WERI-Rb-1 (cell line): ENCODE measurements at regions not wholly inside any gene's neighbourhood (a gene's known extent, or its start where the extent isn't known, plus 50 kb on each side); places are given as distances from the start of the nearest gene placed in this dataset.
"Not testable (repeated sequence)": the region's sequence is repeated elsewhere in the genome, so short reads cannot be mapped to it uniquely, and the experiment has no call there.

Experiments used
- DNase-seq: peaks from one replicate; pipeline ENCODE4 v3.0.0-alpha.2; 2020
- H3K27ac ChIP-seq: fragments of 250-450 bp; sonication (Bioruptor Pico); 2 replicates; pipeline ENCODE4 v1.5.1; 2020; ENCODE audit warnings: mild to moderate bottlenecking, moderate library complexity
- H3K27me3 ChIP-seq: fragments of 250-450 bp; sonication (Bioruptor Pico); 2 replicates; pipeline ENCODE4 v1.5.1; 2021; ENCODE audit warnings: mild to moderate bottlenecking, low read depth, moderate library complexity; ENCODE audit not compliant: insufficient read depth, severe bottlenecking
- H3K36me3 ChIP-seq: fragments of 250-450 bp; sonication (Bioruptor Pico); 2 replicates; pipeline ENCODE4 v1.5.1; 2020; ENCODE audit warnings: mild to moderate bottlenecking, moderate library complexity
- H3K4me3 ChIP-seq: 2 replicates; pipeline ENCODE4 v1.5.1; 2011; ENCODE audit warnings: low read depth, mild to moderate bottlenecking, control low read depth, low read length
- H3K9me3 ChIP-seq: fragments of 250-450 bp; sonication (Bioruptor Pico); 2 replicates; pipeline ENCODE4 v1.5.1; 2021; ENCODE audit warnings: mild to moderate bottlenecking, moderate library complexity; ENCODE audit not compliant: severe bottlenecking
- TF ChIP-seq, protein P1 (sequence below): IDR thresholded peaks from 2 replicates; pipeline ENCODE4 v1.5.1; 2011; ENCODE audit warnings: low read depth, mild to moderate bottlenecking, control low read depth, inconsistent platforms, low read length

DNA sequence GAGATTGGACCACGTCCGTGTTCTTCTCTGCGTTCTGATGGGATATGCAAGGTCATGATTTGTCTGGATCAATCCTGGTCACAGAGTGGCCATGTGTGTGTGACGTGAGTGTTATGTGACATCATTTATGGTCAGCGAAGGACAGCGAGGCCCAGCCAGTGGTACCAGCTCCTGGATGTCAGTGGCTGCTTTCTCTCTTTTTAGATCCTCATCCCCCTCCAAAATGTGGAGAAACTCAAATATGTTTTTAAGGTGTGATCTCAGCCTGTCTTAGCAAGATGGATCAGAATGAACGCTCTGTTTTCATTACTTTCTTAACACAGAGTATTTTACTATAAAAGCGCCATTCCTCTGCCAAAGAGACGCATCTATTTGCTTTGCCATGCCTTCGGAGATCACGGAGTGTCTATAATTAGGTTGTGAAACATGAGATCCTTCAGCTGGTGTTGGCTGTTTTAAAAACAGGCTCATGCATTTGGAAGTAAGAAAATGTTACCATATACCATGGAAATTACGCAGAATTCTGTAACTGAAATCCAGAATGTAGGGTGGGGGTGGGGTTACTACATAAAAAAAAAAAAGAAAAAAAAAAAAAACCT is 245.5 kb upstream of the TCERG1L start:
- no peaks in the 10 kb centered on the region for H3K36me3 ChIP-seq
- no peak overlapping the region for H3K4me3 ChIP-seq
- H3K27me3 ChIP-seq = no peaks in the 10 kb centered on the region
- TF ChIP-seq, protein P1, sequence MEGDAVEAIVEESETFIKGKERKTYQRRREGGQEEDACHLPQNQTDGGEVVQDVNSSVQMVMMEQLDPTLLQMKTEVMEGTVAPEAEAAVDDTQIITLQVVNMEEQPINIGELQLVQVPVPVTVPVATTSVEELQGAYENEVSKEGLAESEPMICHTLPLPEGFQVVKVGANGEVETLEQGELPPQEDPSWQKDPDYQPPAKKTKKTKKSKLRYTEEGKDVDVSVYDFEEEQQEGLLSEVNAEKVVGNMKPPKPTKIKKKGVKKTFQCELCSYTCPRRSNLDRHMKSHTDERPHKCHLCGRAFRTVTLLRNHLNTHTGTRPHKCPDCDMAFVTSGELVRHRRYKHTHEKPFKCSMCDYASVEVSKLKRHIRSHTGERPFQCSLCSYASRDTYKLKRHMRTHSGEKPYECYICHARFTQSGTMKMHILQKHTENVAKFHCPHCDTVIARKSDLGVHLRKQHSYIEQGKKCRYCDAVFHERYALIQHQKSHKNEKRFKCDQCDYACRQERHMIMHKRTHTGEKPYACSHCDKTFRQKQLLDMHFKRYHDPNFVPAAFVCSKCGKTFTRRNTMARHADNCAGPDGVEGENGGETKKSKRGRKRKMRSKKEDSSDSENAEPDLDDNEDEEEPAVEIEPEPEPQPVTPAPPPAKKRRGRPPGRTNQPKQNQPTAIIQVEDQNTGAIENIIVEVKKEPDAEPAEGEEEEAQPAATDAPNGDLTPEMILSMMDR = no peak
- no peak for DNase-seq
- H3K9me3 ChIP-seq = no peaks in the 10 kb centered on the region
- H3K27ac ChIP-seq = no peak overlapping the region

DNA sequence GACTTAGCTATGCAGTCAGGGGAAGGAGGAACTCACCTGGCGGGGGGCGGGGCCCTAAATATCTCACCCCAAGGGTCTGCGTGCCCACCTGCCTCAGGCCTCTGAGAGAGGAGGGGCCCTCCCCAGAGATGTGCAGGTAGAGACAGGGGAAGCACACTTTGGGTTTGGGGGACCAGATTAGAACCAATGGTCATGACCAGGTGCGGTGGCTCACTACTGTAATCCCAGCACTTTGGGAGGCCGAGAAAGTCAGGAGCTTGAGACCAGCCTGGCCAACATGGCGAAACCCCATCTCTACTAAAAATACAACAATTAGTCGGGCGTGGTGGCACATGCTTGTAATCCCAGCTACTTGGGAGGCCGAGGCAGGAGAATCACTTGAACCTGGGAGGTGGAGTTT is 246.4 kb upstream of the TCERG1L start:
- not testable (repeated sequence) for DNase-seq, H3K27me3 ChIP-seq, H3K9me3 ChIP-seq, H3K36me3 ChIP-seq, H3K27ac ChIP-seq, H3K4me3 ChIP-seq

DNA sequence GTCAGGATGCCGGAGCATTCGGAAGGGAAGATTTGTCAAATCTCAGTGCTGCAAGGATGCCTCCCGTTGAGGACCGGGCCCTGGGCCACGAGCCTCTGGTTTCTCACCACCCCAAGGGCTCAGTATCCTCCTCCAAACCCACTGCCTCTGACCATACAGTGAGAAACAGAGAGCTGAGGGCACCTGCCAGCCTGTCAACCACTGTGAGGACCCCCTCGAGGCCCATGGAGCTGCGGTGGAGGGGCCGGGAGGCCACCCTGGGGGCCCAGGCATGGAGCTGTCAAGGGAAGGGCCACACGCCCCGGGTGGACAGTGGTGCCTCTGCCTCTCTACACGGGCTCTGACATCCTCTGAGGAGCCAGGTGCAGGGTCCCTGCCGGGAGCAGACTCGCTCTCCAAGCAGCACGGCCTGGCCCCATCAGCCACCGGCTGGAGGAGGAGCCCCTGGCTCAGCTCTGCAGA is 248.0 kb upstream of the TCERG1L start:
- no peak for DNase-seq
- Histone ChIP-seq H3K27me3 (no peaks in the 10 kb centered on the region), H3K9me3 (no peaks in the 10 kb centered on the region), H3K4me3 (no peak overlapping the region), H3K27ac (no peak overlapping the region), H3K36me3 (no peaks in the 10 kb centered on the region)
- TF ChIP-seq, protein P1 = no peak

DNA sequence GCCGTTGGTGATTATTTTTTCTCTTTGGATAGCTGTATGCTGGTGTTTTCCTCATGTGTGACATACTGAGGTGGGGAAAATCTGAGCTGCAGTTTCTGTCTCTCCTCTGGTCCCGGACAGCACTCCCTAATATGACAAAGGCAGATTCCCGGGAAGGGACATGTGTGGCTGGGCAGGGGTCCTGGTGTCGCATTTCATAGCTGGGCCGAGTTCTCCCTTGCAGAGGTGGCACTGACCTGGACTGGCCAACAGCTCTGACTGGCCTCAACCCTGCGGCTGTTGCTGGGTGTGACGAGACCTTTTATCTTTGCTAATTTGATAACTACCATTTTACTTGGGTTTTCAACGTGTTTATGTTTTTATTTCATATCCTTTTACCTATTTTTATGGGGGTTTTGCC is 248.6 kb upstream of the TCERG1L start:
- H3K27ac ChIP-seq = no peak overlapping the region
- H3K27me3 ChIP-seq = no peaks in the 10 kb centered on the region
- H3K4me3 ChIP-seq = no peak overlapping the region
- DNase-seq = no peak
- no peaks in the 10 kb centered on the region for H3K9me3 ChIP-seq
- TF ChIP-seq, protein P1 = no peak
- H3K36me3 ChIP-seq = no peaks in the 10 kb centered on the region

DNA sequence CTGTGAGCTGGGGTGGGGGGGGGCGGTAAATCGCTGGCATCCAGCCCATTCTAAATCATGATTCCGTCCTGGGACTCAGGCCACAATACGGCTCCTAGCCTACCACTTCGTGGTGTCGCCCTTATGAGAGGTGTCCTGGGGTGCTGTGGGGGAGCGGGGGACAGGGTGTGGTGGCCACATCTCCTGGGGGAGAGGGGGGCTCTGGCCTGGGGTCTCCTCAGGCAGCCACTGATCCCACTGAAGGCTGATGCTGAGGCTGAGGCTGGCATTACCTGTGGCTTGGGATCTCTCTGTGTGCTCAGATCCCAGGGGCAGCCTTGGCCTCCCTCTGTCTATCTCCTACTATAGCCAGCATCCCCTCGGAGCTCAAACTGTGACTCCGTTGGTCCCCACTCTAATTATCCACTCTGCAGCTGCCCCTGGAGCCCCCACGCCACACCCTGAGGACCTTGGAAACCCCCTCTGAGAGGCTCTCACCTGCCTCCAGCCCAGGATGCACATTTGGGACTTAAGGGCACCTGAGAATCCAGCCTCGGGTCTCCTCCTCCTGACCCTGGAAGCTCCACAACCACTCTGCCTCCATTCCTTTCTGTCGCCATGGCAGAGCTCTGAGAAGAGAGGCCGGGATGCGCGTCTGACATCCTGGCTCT is 249.3 kb upstream of the TCERG1L start:
- no peaks in the 10 kb centered on the region for H3K27me3 ChIP-seq
- H3K9me3 ChIP-seq = no peaks in the 10 kb centered on the region
- no peak for DNase-seq
- TF ChIP-seq, protein P1 = no peak
- H3K4me3 ChIP-seq = no peak overlapping the region
- H3K27ac ChIP-seq = no peak overlapping the region
- H3K36me3 ChIP-seq = no peaks in the 10 kb centered on the region

DNA sequence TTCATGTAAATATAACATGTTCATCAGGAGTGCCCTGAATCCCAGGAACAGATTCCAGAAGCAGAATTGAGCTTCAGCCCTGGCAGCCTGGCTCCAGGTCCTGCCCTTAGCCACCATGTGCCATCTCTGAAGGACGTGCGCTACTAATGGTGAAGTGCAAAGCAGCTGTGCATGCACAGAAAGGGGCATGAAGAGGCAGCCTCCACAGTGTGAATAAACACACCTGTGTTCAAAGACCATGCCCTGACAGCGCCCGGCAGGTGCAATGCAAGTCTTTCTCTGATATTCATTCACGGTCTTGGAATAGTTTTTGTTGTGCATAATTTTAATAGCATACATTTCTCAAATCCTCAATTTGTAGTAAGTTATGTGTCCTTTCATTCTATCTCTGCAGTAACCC is 250.4 kb upstream of the TCERG1L start:
- H3K27ac ChIP-seq = no peak overlapping the region
- H3K27me3 ChIP-seq = no peaks in the 10 kb centered on the region
- TF ChIP-seq, protein P1 = no peak
- H3K4me3 ChIP-seq = no peak overlapping the region
- no peak for DNase-seq
- no peaks in the 10 kb centered on the region for H3K36me3 ChIP-seq
- no peaks in the 10 kb centered on the region for H3K9me3 ChIP-seq
